ENCODE measurements at regions not wholly inside any gene's neighbourhood (a gene's known extent, or its start where the extent isn't known, plus 50 kb on each side); places are given as distances from the start of the nearest gene placed in this dataset.
"Not testable (repeated sequence)": the region's sequence is repeated elsewhere in the genome, so short reads cannot be mapped to it uniquely, and the experiment has no call there.

- no peak for DNase-seq
Observed at GRCh38 chr9:73053543-73053942, 98.1 kb upstream of the ANXA1 start.

DNA sequence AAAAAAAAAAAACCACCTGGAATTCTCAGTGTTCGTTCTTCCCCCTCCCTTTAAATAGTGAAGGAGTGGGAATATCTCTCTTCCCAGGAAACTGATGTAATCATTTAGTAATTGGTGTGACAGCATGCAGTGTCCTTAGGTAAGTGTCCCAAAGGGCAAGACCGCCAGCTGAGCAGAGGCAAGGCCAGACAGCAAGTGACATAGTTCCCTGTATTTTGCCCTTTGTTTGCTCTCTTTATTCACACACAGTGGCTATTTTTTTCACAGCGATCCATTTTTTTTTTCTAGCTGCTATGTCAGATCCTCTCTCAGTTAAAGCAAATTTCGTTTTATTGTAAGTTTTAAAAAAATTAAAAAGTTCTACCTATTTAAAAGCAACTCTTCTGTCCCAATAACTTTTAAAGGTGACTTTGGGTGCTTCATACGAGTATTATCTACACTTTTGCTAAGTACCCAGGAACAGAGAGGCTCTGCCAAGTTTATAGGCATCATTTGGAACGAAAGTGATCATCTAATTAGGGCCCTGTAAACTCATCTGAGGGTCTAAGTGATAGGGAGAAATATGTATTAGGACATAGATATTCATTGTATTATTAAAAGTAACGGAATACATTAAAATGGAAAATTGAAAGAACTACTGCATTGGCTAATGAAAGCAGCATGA lies 98.2 kb upstream of the ALDH1A1 start:
- no peak for DNase-seq

GRCh38 chr9:73050065-73050816 lies 97.4 kb upstream of the ALDH1A1 start:
- DNase-seq: no peak

DNA sequence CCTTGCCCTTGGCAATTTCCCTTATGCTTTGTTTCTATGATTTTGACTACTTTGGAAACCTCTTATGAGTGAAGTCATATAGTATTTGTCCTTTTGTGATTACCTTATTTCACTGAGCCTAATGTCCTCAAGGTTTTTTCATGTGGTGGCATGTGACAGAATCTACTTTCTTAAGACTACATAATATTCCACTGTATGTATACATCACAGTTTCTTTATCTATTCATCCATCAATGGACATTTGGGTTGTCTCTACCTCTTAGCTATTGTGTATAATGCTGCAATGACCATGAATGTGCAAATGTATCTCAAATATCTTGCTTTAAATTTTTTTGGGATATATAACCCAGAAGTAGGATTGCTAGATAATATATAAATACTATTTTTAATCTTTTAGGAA lies 96.4 kb upstream of the ALDH1A1 start:
- DNase-seq: no peak

- DNase-seq: no peak
Observed at GRCh38 chr9:73046769-73047168, 93.9 kb upstream of the ALDH1A1 start.

DNA sequence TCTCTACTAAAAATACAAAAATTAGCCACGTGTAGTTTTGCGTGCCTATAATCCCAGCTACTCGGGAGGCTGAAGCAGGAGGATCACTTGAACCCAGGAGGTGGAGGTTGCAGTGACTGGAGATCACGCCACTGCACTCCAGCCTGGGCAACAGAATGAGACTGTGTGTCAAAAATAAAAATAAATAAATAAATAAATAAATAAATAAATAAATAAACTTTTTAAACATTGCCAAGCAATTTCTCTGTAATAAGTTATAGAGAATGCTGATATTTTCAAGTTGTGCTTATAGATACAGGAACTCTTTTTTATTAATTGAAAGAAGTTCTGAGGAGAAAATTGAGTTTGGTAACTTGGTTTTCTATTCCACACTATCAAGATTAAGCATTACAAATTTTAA lies 91.9 kb upstream of the ALDH1A1 start:
- DNase-seq: not testable (repeated sequence)

DNA sequence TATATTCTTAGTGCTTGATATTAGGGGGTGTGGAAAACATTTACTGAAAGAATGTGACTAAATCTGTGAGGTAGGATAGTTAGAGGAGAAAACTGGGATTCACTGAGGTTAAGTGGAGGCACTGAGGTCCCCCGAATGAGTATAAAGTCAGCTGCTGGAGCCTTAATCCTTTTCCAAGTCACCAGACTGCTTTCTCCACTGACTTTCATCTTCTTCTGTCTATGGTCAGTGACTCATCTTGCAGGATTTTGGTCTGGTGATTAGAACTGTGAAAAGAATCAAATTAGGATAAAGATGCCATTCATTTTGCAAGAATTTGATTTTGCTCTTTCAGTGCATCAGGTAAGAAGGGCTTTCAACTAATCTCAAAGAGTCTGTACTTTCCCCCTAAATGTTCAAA lies 89.3 kb upstream of the ALDH1A1 start:
- DNase-seq: no peak

DNA sequence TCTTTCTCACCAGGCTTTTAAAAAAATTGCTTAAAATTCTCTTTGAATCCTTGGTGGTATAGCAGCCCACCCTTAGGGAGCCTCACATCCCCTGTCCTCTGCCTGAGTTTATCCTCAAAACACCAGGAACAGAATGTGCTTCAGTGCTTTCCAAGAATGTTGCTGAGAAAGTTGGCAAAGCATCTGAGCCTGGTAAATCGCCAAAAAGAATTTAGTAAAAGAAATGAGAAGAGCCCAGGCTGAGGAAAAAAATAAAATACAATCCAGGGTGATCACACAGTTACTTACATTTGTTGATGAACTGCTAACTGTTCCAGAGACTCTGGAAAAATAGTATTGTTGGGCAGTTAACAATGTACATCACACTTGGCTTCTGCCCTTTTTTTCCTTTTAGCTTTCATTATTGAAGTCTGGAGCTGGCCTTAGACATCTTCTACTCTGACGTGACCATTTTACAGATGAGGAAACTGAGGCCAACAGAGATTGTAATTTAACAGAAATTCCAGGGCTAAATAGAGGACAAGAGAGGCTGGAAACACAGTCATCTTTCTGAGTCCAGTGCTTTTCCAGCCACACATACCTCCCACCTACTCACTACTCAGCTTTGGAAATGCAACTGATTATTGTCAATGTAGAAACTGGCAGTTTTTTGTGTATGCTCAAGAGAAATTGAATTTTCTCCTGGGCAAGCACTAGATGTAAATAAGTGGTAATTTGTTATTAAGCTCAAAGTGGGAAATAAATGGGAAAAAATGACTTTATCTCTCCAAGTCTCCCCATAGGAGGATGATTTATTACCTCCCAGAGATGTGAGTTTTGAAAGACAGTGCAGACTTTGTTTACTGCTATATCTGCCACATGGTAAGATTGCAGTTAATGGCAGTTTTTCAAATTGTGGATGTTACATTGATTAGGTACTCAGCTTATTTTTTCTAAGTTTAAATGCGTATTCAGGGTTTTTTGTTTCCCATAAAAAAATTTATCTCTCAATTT lies 86.7 kb upstream of the ALDH1A1 start:
- DNase-seq: no peak

- DNase-seq: no peak
Observed at GRCh38 chr9:73038613-73039012, 85.8 kb upstream of the ALDH1A1 start.

DNA sequence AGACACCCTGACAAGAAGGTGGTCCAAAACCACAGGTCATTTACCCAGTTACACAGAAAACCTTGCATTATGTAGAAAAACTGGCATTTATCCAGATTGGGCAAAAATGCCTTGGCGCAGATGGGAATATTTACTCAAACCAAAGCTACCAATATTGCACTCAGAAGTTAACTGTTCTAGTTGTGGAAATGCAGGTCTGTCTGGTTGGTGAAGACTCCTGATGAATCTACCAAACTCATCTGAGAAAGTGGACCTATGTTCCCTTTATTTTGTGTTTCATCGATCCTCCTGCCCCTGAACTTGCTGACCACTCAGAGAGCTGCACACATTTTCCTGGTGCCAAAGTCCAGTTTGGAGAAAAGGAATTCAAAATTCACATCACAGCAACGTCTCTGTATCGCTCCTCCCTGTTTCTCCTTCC lies 85.2 kb upstream of the ALDH1A1 start:
- no peak for DNase-seq

- DNase-seq: no peak
Observed at GRCh38 chr9:73037613-73038012, 84.8 kb upstream of the ALDH1A1 start.

- no peak for DNase-seq
Observed at GRCh38 chr9:73034962-73035361, 82.1 kb upstream of the ALDH1A1 start.

DNA sequence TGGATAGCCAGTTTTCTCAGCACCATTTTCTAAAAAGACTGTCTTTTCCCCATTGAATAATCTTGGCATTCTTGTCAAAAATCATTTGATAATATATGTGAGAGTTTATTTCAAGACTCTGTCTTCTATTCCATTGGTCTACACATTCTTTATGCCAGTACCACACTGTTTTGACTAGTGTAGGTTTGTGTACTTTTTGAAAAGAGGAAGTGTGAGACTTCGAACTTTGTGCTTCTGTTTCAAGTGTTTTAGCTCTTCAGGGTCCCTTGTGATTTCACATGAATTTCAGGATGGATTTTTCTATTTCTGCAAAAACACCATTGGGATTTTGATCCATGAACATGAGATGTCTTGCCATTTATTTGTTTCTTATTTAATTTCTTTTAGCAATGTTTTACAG lies 78.5 kb upstream of the ALDH1A1 start:
- DNase-seq: no peak

DNA sequence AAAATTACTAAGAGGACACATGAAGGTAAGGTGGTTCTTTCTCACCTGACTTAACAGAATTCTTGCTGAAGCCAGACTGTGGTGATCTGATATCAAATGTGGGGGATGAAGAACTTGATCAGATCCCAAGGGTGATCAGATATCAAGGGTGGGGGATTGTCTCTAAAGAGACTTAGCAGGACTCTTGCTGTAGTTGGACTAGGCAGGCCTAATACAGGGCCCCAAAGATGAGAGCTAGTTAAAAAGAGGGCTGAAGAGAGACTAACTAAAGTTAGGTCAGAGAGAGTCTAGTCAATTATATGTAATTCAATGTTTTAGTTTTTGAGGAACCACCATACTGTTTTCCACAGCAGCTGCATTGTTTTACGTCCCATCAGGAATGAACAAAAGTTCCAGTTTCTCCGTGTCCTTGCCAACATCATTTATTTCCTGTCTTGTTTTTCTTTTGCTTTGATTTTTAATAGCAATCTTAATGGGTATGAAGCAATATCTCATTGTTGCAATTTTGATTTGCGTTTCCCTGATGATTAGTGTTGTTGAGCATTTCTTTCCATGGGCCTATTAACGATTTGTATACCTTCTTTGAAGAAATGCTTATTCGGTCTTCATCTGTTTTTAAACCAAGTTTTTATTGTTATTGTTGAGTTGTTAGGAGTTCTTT lies 77.6 kb upstream of the ALDH1A1 start:
- DNase-seq: no peak

GRCh38 chr9:73029346-73029745 lies 76.5 kb upstream of the ALDH1A1 start:
- no peak for DNase-seq

DNA sequence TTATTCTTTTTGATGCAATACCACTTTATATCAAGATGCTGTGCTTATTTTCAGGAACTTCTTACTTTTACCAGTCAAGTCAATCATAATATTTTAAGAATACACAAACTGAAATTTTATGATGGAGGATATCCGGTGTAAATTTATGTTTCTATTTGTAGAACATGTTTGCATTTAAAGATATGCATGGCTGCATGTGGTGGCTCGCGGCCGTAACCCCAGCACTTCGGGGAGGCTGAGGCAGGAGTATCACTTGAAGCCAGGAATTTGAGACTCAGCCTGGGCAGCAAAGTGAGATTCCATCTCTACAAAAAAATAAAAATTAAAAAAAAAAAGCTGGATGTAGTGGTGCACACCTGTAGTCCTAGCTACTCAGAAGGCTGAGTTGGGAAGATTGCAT lies 73.5 kb upstream of the ALDH1A1 start:
- DNase-seq: no peak

DNA sequence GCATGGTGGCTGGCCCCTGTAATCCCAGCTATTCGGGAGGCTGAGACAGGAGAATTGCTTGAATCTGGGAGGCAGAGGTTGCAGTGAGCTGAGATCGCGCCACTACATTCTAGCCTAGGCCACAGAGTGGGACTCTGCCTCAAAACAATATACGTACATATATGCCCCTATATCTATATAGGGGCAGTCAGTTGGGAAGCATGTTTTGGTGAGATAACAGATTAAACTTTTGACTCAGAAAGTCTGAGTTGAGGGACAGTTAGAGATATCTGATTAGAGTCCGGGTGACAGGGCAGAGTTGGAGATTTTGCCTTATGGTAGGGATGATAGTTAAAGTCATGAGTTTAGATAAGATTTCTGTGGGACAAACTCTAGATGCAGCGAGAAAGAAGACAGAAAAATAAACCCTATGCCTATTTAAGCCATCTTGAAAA lies 71.8 kb upstream of the ALDH1A1 start:
- DNase-seq: no peak

- DNase-seq: peak; percentile 75
Observed at GRCh38 chr9:73023025-73023541, 70.2 kb upstream of the ALDH1A1 start.

DNA sequence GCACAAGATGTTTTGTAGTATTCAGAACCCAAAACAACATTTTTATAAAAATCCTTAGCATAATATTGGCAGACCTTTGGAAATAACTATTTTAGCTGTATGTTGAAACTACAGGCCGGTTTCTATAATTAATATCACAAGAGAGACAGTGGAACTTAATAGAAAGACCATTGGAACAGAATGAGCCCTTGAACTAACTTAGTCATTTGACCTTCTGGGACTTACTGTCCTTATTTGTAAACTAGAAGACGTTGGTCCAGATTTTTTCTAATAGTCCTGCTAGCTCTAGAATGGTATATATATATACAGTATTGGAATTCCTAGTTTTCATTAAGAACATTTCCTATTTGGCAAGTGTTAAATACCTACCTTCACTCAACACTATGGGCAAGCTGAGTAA lies 69.5 kb upstream of the ALDH1A1 start:
- DNase-seq: no peak

GRCh38 chr9:73020877-73021276 lies 68.0 kb upstream of the ALDH1A1 start:
- no peak for DNase-seq

DNA sequence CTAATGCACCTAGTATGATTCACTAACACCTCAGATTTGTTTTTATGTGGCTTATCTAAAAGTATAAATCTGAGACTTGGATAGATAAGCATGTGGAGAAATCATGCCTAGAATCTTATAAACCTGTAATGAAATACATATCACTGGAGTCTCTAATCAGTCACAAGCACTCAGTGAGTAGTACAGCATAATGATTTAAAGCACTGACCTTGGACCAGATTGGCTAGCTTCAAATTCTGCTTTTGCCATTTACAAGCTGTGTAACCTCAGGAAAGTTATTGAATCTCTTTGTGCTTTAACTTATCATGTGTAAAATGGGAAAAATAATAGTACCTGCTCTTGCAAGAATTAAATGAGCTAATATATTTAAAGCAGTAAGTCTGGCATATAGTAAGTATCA lies 61.2 kb upstream of the ALDH1A1 start:
- no peak for DNase-seq

- no peak for DNase-seq
Observed at GRCh38 chr9:73011956-73012355, 59.1 kb upstream of the ALDH1A1 start.

Data from activated effector memory CD4-positive, alpha-beta T cell treated with anti-CD3 and anti-CD28 coated beads, Interleukin-2, amount 50 U/mL, for 16 hours (primary cell).